Smooth muscle cell (in vitro differentiated cells): ENCODE measurements at regions not wholly inside any gene's neighbourhood (a gene's known extent, or its start where the extent isn't known, plus 50 kb on each side); places are given as distances from the start of the nearest gene placed in this dataset.

Source experiments
- DNase-seq: peaks from one replicate; lab custom pipeline; 2025; ENCODE audit not compliant: unreplicated experiment; lab: John Stamatoyannopoulos, UW
- H2AFZ ChIP-seq: fragments of 200-600 bp; sonication (generic); 2 replicates; pipeline ENCODE4 v1.6.0; 2016; ENCODE audit warnings: antibody characterized with exemption, low read depth, mild to moderate bottlenecking
- H3F3A ChIP-seq: fragments of 200-600 bp; sonication (generic); 2 replicates; pipeline ENCODE4 v1.6.0; 2017; ENCODE audit warnings: antibody characterized with exemption, low read depth
- H3K27ac ChIP-seq: fragments of 200-600 bp; sonication (generic); 2 replicates; pipeline ENCODE4 v1.5.1; 2016; ENCODE audit warnings: low read depth, mild to moderate bottlenecking
- H3K27me3 ChIP-seq: fragments of 200-600 bp; sonication (generic); 2 replicates; pipeline ENCODE4 v1.6.1; 2016; ENCODE audit warnings: low read depth, mild to moderate bottlenecking
- H3K36me3 ChIP-seq: fragments of 200-600 bp; sonication (generic); 2 replicates; pipeline ENCODE4 v1.5.1; 2016; ENCODE audit warnings: low read depth
- H3K4me1 ChIP-seq: fragments of 200-600 bp; sonication (generic); 2 replicates; pipeline ENCODE4 v1.5.1; 2016; ENCODE audit warnings: low read depth
- H3K4me2 ChIP-seq: fragments of 200-600 bp; sonication (generic); 2 replicates; pipeline ENCODE4 v1.6.0; 2016; ENCODE audit warnings: mild to moderate bottlenecking
- H3K4me3 ChIP-seq: fragments of 200-600 bp; sonication (generic); 2 replicates; pipeline ENCODE4 v1.5.1; 2016; ENCODE audit warnings: mild to moderate bottlenecking
- H3K79me2 ChIP-seq: fragments of 200-600 bp; sonication (generic); 2 replicates; pipeline ENCODE4 v1.6.0; 2016; ENCODE audit warnings: low read depth, mild to moderate bottlenecking
- H3K9ac ChIP-seq: fragments of 200-600 bp; sonication (generic); 2 replicates; pipeline ENCODE4 v1.6.0; 2016; ENCODE audit warnings: low read depth
- H3K9me3 ChIP-seq: fragments of 200-600 bp; sonication (generic); replicated peaks from 2 replicates; pipeline ENCODE4 v1.5.1; 2016; ENCODE audit warnings: low read depth
- H4K20me1 ChIP-seq: fragments of 200-600 bp; sonication (generic); 2 replicates; pipeline ENCODE4 v1.6.0; 2016; ENCODE audit warnings: low read depth
- WGBS: methylation state at CpG from one replicate; pipeline ENCODE4 v1.1.7; 2016; ENCODE audit warnings: low lambda C conversion rate; 5-methylcytosine and 5-hydroxymethylcytosine counted together
- TF ChIP-seq, protein P1 (sequence below): fragments of 200-600 bp; sonication (generic); IDR thresholded peaks from 2 replicates; pipeline ENCODE4 v1.5.1; 2017; ENCODE audit warnings: borderline replicate concordance, mild to moderate bottlenecking, antibody characterized with exemption; ENCODE audit not compliant: insufficient read depth, poor library complexity, severe bottlenecking

- Histone ChIP-seq H4K20me1 (no peaks in the 10 kb centered on the region), H3K79me2 (no peaks in the 10 kb centered on the region), H2AFZ (no peak overlapping the region), H3K27ac (no peak overlapping the region), H3F3A (no peaks in the 10 kb centered on the region), H3K4me1 (no peaks in the 10 kb centered on the region), H3K4me2 (no peak overlapping the region), H3K9ac (no peak overlapping the region), H3K9me3 (no peaks in the 10 kb centered on the region), H3K4me3 (no peak overlapping the region), H3K36me3 (no peaks in the 10 kb centered on the region), H3K27me3 (no peaks in the 10 kb centered on the region)
- DNase-seq, result no peak
- 64% methylated on average over 3 of the region's 3 CpGs for WGBS
- TF ChIP-seq, protein P1, sequence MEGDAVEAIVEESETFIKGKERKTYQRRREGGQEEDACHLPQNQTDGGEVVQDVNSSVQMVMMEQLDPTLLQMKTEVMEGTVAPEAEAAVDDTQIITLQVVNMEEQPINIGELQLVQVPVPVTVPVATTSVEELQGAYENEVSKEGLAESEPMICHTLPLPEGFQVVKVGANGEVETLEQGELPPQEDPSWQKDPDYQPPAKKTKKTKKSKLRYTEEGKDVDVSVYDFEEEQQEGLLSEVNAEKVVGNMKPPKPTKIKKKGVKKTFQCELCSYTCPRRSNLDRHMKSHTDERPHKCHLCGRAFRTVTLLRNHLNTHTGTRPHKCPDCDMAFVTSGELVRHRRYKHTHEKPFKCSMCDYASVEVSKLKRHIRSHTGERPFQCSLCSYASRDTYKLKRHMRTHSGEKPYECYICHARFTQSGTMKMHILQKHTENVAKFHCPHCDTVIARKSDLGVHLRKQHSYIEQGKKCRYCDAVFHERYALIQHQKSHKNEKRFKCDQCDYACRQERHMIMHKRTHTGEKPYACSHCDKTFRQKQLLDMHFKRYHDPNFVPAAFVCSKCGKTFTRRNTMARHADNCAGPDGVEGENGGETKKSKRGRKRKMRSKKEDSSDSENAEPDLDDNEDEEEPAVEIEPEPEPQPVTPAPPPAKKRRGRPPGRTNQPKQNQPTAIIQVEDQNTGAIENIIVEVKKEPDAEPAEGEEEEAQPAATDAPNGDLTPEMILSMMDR, result no peak
Observed at GRCh38 chr1:79551321-79551720, 544.8 kb upstream of the ADGRL4 start.

- H3K9ac ChIP-seq, result no peak overlapping the region
- H3K27ac ChIP-seq, result no peak overlapping the region
- H3K27me3 ChIP-seq, result no peaks in the 10 kb centered on the region
- H3F3A ChIP-seq, result no peaks in the 10 kb centered on the region
- no peak overlapping the region for H3K4me3 ChIP-seq
- H2AFZ ChIP-seq, result no peak overlapping the region
- no peaks in the 10 kb centered on the region for H3K4me1 ChIP-seq
- TF ChIP-seq, protein P1, result no peak
- WGBS, result 92% methylated on average over 6 of the region's 6 CpGs
- H3K36me3 ChIP-seq, result no peaks in the 10 kb centered on the region
- H3K4me2 ChIP-seq, result no peak overlapping the region
- H3K9me3 ChIP-seq, result no peaks in the 10 kb centered on the region
- H4K20me1 ChIP-seq, result no peaks in the 10 kb centered on the region
- DNase-seq, result no peak
- no peaks in the 10 kb centered on the region for H3K79me2 ChIP-seq
Observed at GRCh38 chr1:79550402-79550801, 543.9 kb upstream of the ADGRL4 start.

- no peak overlapping the region for H3K27ac ChIP-seq
- H3K9me3 ChIP-seq, result no peaks in the 10 kb centered on the region
- no peaks in the 10 kb centered on the region for H3K79me2 ChIP-seq
- H3K9ac ChIP-seq, result no peak overlapping the region
- H3K4me2 ChIP-seq, result no peak overlapping the region
- no peaks in the 10 kb centered on the region for H3K27me3 ChIP-seq
- H3K4me1 ChIP-seq, result no peaks in the 10 kb centered on the region
- no peak overlapping the region for H2AFZ ChIP-seq
- no peaks in the 10 kb centered on the region for H3K36me3 ChIP-seq
- TF ChIP-seq, protein P1, result no peak
- H3K4me3 ChIP-seq, result no peak overlapping the region
- 32% methylated on average over 2 of the region's 2 CpGs for whole genome bisulfite sequencing
- no peak for DNase-seq
- no peaks in the 10 kb centered on the region for H3F3A ChIP-seq
- H4K20me1 ChIP-seq, result no peaks in the 10 kb centered on the region
Observed at GRCh38 chr1:79549201-79549600, 542.7 kb upstream of the ADGRL4 start.

DNA sequence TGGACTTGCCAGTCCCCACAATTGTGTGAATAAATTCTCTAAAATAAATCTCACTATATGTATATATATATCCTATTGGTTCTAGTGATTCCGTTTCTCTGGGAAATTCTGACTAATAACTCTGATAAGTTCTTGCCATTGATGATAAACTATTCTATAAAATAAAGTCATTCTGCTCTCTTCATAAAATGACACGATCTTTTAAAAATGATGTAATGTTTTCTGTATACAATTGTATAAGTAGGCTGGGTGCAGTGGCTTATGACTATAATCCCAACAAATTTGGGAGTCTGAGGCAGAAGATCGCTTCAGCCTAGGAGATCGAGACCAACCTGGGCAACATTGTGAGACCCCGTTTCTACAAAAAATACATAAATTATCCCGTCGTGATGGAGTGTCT is 541.0 kb upstream of the ADGRL4 start:
- TF ChIP-seq, protein P1, result no peak
- no peaks in the 10 kb centered on the region for H3F3A ChIP-seq
- H3K4me1 ChIP-seq, result no peaks in the 10 kb centered on the region
- no peaks in the 10 kb centered on the region for H3K27me3 ChIP-seq
- no peak overlapping the region for H3K4me2 ChIP-seq
- no peak for DNase-seq
- H3K9ac ChIP-seq, result no peak overlapping the region
- H3K4me3 ChIP-seq, result no peak overlapping the region
- H3K36me3 ChIP-seq, result no peaks in the 10 kb centered on the region
- 91% methylated on average over 7 of the region's 7 CpGs for WGBS
- no peak overlapping the region for H2AFZ ChIP-seq
- no peaks in the 10 kb centered on the region for H3K9me3 ChIP-seq
- H4K20me1 ChIP-seq, result no peaks in the 10 kb centered on the region
- no peaks in the 10 kb centered on the region for H3K79me2 ChIP-seq
- no peak overlapping the region for H3K27ac ChIP-seq
